Daoy (cell line): ENCODE measurements at regions not wholly inside any gene's neighbourhood (a gene's known extent, or its start where the extent isn't known, plus 50 kb on each side); places are given as distances from the start of the nearest gene placed in this dataset.
"Not testable (repeated sequence)": the region's sequence is repeated elsewhere in the genome, so short reads cannot be mapped to it uniquely, and the experiment has no call there.

Source experiments
- DNase-seq: peaks from one replicate; pipeline ENCODE4 v3.0.0-alpha.2; 2015; ENCODE audit warnings: low read depth

- DNase-seq = no peak
Observed at GRCh38 chr3:153442799-153443487, 280.9 kb downstream of the RAP2B start.

GRCh38 chr3:153443961-153444360 is 281.9 kb downstream of the RAP2B start:
- DNase-seq = no peak

- no peak for DNase-seq
Observed at GRCh38 chr3:153445817-153446216, 283.8 kb downstream of the RAP2B start.

GRCh38 chr3:153448151-153448829 is 286.3 kb downstream of the RAP2B start:
- no peak for DNase-seq

- no peak for DNase-seq
Observed at GRCh38 chr3:153456833-153457545, 295.0 kb downstream of the RAP2B start.

GRCh38 chr3:153458881-153459280 is 296.9 kb downstream of the RAP2B start:
- DNase-seq = no peak

- DNase-seq = no peak
Observed at GRCh38 chr3:153462545-153462944, 300.5 kb downstream of the RAP2B start.

- DNase-seq = no peak
Observed at GRCh38 chr3:153463895-153464294, 301.9 kb downstream of the RAP2B start.

GRCh38 chr3:153469162-153469561 is 307.1 kb downstream of the RAP2B start:
- no peak for DNase-seq

- DNase-seq = no peak
Observed at GRCh38 chr3:153484842-153485241, 322.8 kb downstream of the RAP2B start.

- DNase-seq = no peak
Observed at GRCh38 chr3:153495422-153495821, 333.4 kb downstream of the RAP2B start.

- DNase-seq = no peak
Observed at GRCh38 chr3:153502682-153503081, 340.7 kb downstream of the RAP2B start.

- no peak for DNase-seq
Observed at GRCh38 chr3:153503873-153504272, 341.8 kb downstream of the RAP2B start.

GRCh38 chr3:153506205-153506604 is 344.2 kb downstream of the RAP2B start:
- DNase-seq = not testable (repeated sequence)

- not testable (repeated sequence) for DNase-seq
Observed at GRCh38 chr3:153506686-153507085, 344.7 kb downstream of the RAP2B start.

- DNase-seq = no peak
Observed at GRCh38 chr3:153513236-153513635, 351.2 kb downstream of the RAP2B start.

- DNase-seq = no peak
Observed at GRCh38 chr3:153528473-153528872, 366.4 kb downstream of the RAP2B start.

GRCh38 chr3:153539263-153539662 is 377.2 kb downstream of the RAP2B start:
- DNase-seq = no peak

GRCh38 chr3:153545471-153545870 is 383.4 kb downstream of the RAP2B start:
- no peak for DNase-seq

- no peak for DNase-seq
Observed at GRCh38 chr3:153547970-153548369, 385.9 kb downstream of the RAP2B start.

GRCh38 chr3:153549686-153550085 is 387.7 kb downstream of the RAP2B start:
- DNase-seq = not testable (repeated sequence)

GRCh38 chr3:153551536-153552285 is 389.7 kb downstream of the RAP2B start:
- DNase-seq = no peak
